GM12891 (cell line): ENCODE measurements at regions not wholly inside any gene's neighbourhood (a gene's known extent, or its start where the extent isn't known, plus 50 kb on each side); places are given as distances from the start of the nearest gene placed in this dataset.

Experiments used
- POLR2A ChIP-seq: IDR thresholded peaks from 2 replicates; pipeline ENCODE4 v1.6.1; 2011; ENCODE audit warnings: low read depth, low read length, control low read depth
- POLR2AphosphoS5 ChIP-seq: IDR thresholded peaks from 2 replicates; pipeline ENCODE4 v1.6.1; 2011; ENCODE audit warnings: low read depth, low read length, control low read depth
- POU2F2 ChIP-seq: IDR thresholded peaks from 2 replicates; pipeline ENCODE4 v1.6.1; 2011; ENCODE audit warnings: low read depth, mild to moderate bottlenecking, control low read depth, low read length, moderate library complexity
- TAF1 ChIP-seq: IDR thresholded peaks from 2 replicates; pipeline ENCODE4 v1.6.1; 2011; ENCODE audit warnings: low read depth, low read length, control low read depth

DNA sequence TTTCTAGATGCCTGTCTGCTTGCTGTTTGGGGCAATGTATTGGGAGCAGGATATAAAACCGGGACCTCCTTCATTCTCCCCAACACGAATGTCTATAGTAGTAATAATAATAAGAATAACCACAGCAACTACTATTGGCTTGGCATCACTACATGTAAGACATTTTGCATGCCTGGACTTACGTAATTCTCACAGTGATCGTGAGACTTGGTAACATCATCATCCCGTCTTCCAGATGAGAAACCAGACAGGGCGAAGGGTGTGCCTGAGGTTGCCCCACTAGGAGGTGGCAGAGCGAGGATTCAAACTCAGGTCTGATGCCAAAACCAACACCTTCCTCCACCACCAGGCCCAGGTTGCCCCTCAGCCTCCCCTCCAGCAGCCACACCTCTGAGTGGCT lies 185.1 kb downstream of the RGS3 start:
- no peak for TF ChIP-seq POLR2A
- TF ChIP-seq POLR2AphosphoS5, result no peak
- no peak for TF ChIP-seq TAF1
- no peak for TF ChIP-seq POU2F2
